Thymus (tissue), 11 donors: ENCODE measurements at regions not wholly inside any gene's neighbourhood (a gene's known extent, or its start where the extent isn't known, plus 50 kb on each side); places are given as distances from the start of the nearest gene placed in this dataset.

Experiments
- DNase-seq, 9 donors: peaks; one replicate each; pipeline ENCODE4 v3.0.0-alpha.2; 2013; ENCODE audit warnings: low spot score in 9 of 9, low read depth in 6 of 9, missing footprints in 1 of 9
- H3K27ac ChIP-seq, 2 donors: one replicate each; pipeline ENCODE4 v1.5.1; 2013; ENCODE audit warnings: control low read depth in 1 of 2, low read depth in 1 of 2, low read length in 1 of 2, mild to moderate bottlenecking in 1 of 2, moderate library complexity in 1 of 2
- H3K27me3 ChIP-seq, 2 donors: one replicate each; pipeline ENCODE4 v1.5.1; 2013; ENCODE audit warnings: low read length in 1 of 2; ENCODE audit not compliant: control insufficient read depth in 2 of 2, insufficient read depth in 1 of 2
- H3K36me3 ChIP-seq, 2 donors: one replicate each; pipeline ENCODE4 v1.5.1; 2013; ENCODE audit warnings: low read length in 1 of 2, mild to moderate bottlenecking in 1 of 2, moderate library complexity in 1 of 2; ENCODE audit not compliant: control insufficient read depth in 2 of 2, insufficient read depth in 2 of 2
- H3K4me1 ChIP-seq, 2 donors: one replicate each; pipeline ENCODE4 v1.5.1; 2013; ENCODE audit warnings: low read length in 2 of 2; ENCODE audit not compliant: control insufficient read depth in 2 of 2, insufficient read depth in 2 of 2
- H3K4me3 ChIP-seq, 2 donors: one replicate each; pipeline ENCODE4 v1.5.1; 2013; ENCODE audit warnings: low read length in 2 of 2, control low read depth in 1 of 2, mild to moderate bottlenecking in 1 of 2
- H3K9me3 ChIP-seq, 2 donors: one replicate each; pipeline ENCODE4 v1.5.1; 2013; ENCODE audit warnings: low read length in 1 of 2, mild to moderate bottlenecking in 1 of 2; ENCODE audit not compliant: control insufficient read depth in 2 of 2, insufficient read depth in 1 of 2
- WGBS: extraction: QIAGEN DNeasy Blood & Tissue Kit; methylation state at CpG from one replicate; pipeline ENCODE4 v1.1.7; 2013; 5-methylcytosine and 5-hydroxymethylcytosine counted together
- donor health status: healthy.

GRCh38 chr21:38660333-38661196 lies 145.2 kb upstream of the ETS2 start:
- peak in 2 of 9 donors; percentile 20 to 37 for DNase-seq
- peaks cover 45 to 68% of the 10 kb centered on the region in 2 donors for H3K27me3 ChIP-seq
- whole genome bisulfite sequencing: 2% methylated on average over 113 of the region's 113 CpGs
- H3K9me3 ChIP-seq: no peaks in the 10 kb centered on the region
- H3K36me3 ChIP-seq: no peaks in the 10 kb centered on the region
- H3K27ac ChIP-seq: peak overlapping the region in 1 of 2 donors; percentile 74
- peaks cover 13 to 14% of the 10 kb centered on the region in 2 donors for H3K4me1 ChIP-seq
- H3K4me3 ChIP-seq: peak overlapping the region in 1 of 2 donors; percentile 43

GRCh38 chr21:38661197-38661871 lies 144.4 kb upstream of the ETS2 start:
- peaks cover 45 to 65% of the 10 kb centered on the region in 2 donors for H3K27me3 ChIP-seq
- no peaks in the 10 kb centered on the region for H3K36me3 ChIP-seq
- H3K27ac ChIP-seq: no peak overlapping the region
- H3K9me3 ChIP-seq: no peaks in the 10 kb centered on the region
- 2% methylated on average over 61 of the region's 61 CpGs for WGBS
- DNase-seq: peak in 1 of 9 donors; percentile 19
- H3K4me1 ChIP-seq: peaks cover 13 to 14% of the 10 kb centered on the region in 2 donors
- H3K4me3 ChIP-seq: peak overlapping the region in 1 of 2 donors; percentile 43

DNA sequence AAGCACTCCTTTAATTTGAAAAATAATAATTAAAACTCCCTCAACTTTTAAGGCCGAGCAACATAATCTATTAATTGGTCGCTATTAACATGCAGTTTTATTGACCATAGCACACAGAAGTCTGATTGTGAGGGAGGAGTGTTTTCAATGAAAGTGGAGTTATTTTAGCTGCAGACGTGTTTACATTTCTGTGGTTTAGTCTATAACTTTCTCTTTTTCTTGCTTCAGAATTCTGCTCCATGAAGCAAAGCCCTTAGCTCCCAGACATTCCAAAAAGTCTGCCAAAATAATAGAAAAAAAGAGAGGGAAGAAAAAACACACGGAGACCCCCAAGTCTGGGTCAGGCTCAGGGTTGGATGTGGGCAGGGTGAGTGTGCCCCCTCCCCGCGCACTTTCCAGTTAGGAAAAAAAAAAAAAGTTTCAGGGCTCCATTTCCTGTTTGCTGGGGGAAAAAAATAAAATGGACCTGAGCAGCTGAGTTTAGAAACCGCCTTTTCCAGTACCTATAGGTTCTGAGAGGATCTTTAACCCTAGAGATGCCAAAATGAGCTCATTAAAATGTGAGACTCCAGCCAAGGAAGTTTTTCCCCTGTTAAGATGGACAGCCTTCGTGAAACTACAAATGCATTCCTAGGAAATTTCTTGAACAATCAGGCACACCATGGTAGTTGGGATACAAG lies 143.7 kb upstream of the ETS2 start:
- no peak overlapping the region for H3K27ac ChIP-seq
- peaks cover 45 to 65% of the 10 kb centered on the region in 2 donors for H3K27me3 ChIP-seq
- 49% methylated on average over 8 of the region's 8 CpGs for WGBS
- H3K4me1 ChIP-seq: peaks cover 13 to 14% of the 10 kb centered on the region in 2 donors
- H3K4me3 ChIP-seq: no peak overlapping the region
- no peaks in the 10 kb centered on the region for H3K9me3 ChIP-seq
- H3K36me3 ChIP-seq: no peaks in the 10 kb centered on the region
- no peak for DNase-seq

- no peak overlapping the region for H3K27ac ChIP-seq
- peaks cover 13 to 14% of the 10 kb centered on the region in 2 donors for H3K4me1 ChIP-seq
- H3K36me3 ChIP-seq: no peaks in the 10 kb centered on the region
- no peak overlapping the region for H3K4me3 ChIP-seq
- 96% methylated on average over 5 of the region's 5 CpGs for WGBS
- peaks cover 38 to 56% of the 10 kb centered on the region in 2 donors for H3K27me3 ChIP-seq
- no peak for DNase-seq
- no peaks in the 10 kb centered on the region for H3K9me3 ChIP-seq
Measured at GRCh38 chr21:38663282-38663681, 142.4 kb upstream of the ETS2 start.

GRCh38 chr21:38664315-38664714 lies 141.4 kb upstream of the ETS2 start:
- WGBS: 78% methylated on average over 4 of the region's 4 CpGs
- Histone ChIP-seq H3K27ac (no peak overlapping the region), H3K4me1 (peaks cover 13 to 14% of the 10 kb centered on the region in 2 donors), H3K9me3 (no peaks in the 10 kb centered on the region), H3K27me3 (peaks cover 35 to 46% of the 10 kb centered on the region in 2 donors), H3K36me3 (no peaks in the 10 kb centered on the region), H3K4me3 (no peak overlapping the region)
- DNase-seq: no peak

GRCh38 chr21:38664841-38665240 lies 140.9 kb upstream of the ETS2 start:
- WGBS: 93% methylated on average over 4 of the region's 4 CpGs
- peaks cover 13% of the 10 kb centered on the region in 2 donors for H3K4me1 ChIP-seq
- H3K4me3 ChIP-seq: no peak overlapping the region
- H3K36me3 ChIP-seq: no peaks in the 10 kb centered on the region
- no peaks in the 10 kb centered on the region for H3K9me3 ChIP-seq
- peaks cover 32 to 41% of the 10 kb centered on the region in 2 donors for H3K27me3 ChIP-seq
- no peak for DNase-seq
- H3K27ac ChIP-seq: no peak overlapping the region

- WGBS: 94% methylated on average over 11 of the region's 11 CpGs
- Histone ChIP-seq H3K27ac (no peak overlapping the region), H3K9me3 (no peaks in the 10 kb centered on the region), H3K36me3 (no peaks in the 10 kb centered on the region), H3K27me3 (peaks cover 13 to 16% of the 10 kb centered on the region in 2 donors), H3K4me3 (no peak overlapping the region), H3K4me1 (no peaks in the 10 kb centered on the region)
- no peak for DNase-seq
Measured at GRCh38 chr21:38667291-38667870, 138.3 kb upstream of the ETS2 start.

DNA sequence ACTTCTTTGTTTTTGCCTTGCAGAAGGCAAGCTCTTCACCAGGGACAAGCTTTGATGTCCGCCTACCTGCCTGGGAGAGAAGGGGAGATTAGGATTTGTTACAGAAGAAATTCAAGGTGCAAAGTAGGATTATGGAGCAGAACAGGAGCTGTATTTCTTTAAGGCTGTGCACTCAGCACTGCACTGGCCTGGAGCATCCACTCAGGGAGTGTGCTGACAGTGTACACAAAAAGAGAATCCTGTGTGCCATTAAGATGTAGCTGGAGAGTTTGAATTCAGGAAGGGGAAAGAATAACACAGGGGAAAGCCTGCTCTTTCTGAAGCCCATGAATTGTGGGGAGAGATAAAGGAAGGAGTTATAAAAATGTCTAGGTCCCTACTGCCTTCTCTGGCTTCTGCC lies 137.7 kb upstream of the ETS2 start:
- Histone ChIP-seq H3K27ac (no peak overlapping the region), H3K27me3 (peaks cover 6 to 10% of the 10 kb centered on the region in 2 donors), H3K9me3 (no peaks in the 10 kb centered on the region), H3K36me3 (no peaks in the 10 kb centered on the region), H3K4me1 (no peaks in the 10 kb centered on the region), H3K4me3 (no peak overlapping the region)
- WGBS: 93% methylated on average over 1 of the region's 1 CpG
- no peak for DNase-seq
